Esophagus squamous epithelium (tissue), 5 donors: ENCODE measurements at regions not wholly inside any gene's neighbourhood (a gene's known extent, or its start where the extent isn't known, plus 50 kb on each side); places are given as distances from the start of the nearest gene placed in this dataset.

Experiments
- DNase-seq: peaks from one replicate; lab custom pipeline; 2025; lab: John Stamatoyannopoulos, UW
- H3K27ac ChIP-seq, 4 donors: fragments of 200-600 bp; sonication (generic); one replicate each; pipeline ENCODE4 v1.5.1; 2016 to 2019; ENCODE audit warnings: mild to moderate bottlenecking in 1 of 4
- H3K27me3 ChIP-seq, 4 donors: fragments of 200-600 bp; sonication (generic); 1 replicate in 3 of 4; 2 replicates in 1 of 4; pipeline versions ENCODE4 v1.5.1 to v1.6.0; 2017 to 2021; ENCODE audit warnings: antibody characterized with exemption in 1 of 4
- H3K36me3 ChIP-seq, 3 donors: fragments of 200-600 bp; sonication (generic); one replicate each; pipeline ENCODE4 v1.5.1; 2016 to 2019
- H3K4me1 ChIP-seq, 3 donors: fragments of 200-600 bp; sonication (generic); one replicate each; pipeline ENCODE4 v1.5.1; 2017 to 2019
- H3K4me3 ChIP-seq, 4 donors: fragments of 200-600 bp; sonication (generic); 1 replicate in 3 of 4; 2 replicates in 1 of 4; pipeline ENCODE4 v1.5.1; 2016 to 2019; ENCODE audit warnings: mild to moderate bottlenecking in 2 of 4, moderate library complexity in 1 of 4
- H3K9me3 ChIP-seq, 3 donors: fragments of 200-600 bp; sonication (generic); one replicate each; pipeline ENCODE4 v1.5.1; 2016 to 2019
- CTCF ChIP-seq, 6 experiments: fragments of 450-650 bp in 4 of 6; fragments of 200-600 bp in 2 of 6; sonication (generic) in 2 of 6; IDR thresholded peaks; one replicate each; pipeline ENCODE4 v1.5.1; 2016 to 2019; ENCODE audit warnings: antibody characterized with exemption in 6 of 6, mild to moderate bottlenecking in 4 of 6, moderate library complexity in 4 of 6
- POLR2A ChIP-seq, 4 donors: fragments of 450-650 bp; IDR thresholded peaks; one replicate each; pipeline ENCODE4 v1.6.1; 2017; ENCODE audit warnings: antibody characterized with exemption in 4 of 4, mild to moderate bottlenecking in 4 of 4, moderate library complexity in 3 of 4
- WGBS, 2 donors: methylation state at CpG; one replicate each; pipeline ENCODE4 v1.1.5; 2018; 5-methylcytosine and 5-hydroxymethylcytosine counted together
- intact Hi-C: fragments of 100-400 bp; cut with DNase I; formaldehyde crosslinking; loops from one replicate; pipeline ENCODE4 v1.15.0; 2022
- donor health status: DM: yes; HTN: yes; CAD: no.

GRCh38 chr2:53474914-53475313, 292.7 kb upstream of the CHAC2 start:
- intact Hi-C loops = no loop called here
- Histone ChIP-seq H3K4me3 (no peak overlapping the region), H3K27me3 (no peaks in the 10 kb centered on the region), H3K36me3 (no peaks in the 10 kb centered on the region), H3K9me3 (peaks cover 0 to 2% (median 0%) of the 10 kb centered on the region in 3 donors), H3K27ac (no peak overlapping the region), H3K4me1 (no peaks in the 10 kb centered on the region)
- DNase-seq = no peak
- TF ChIP-seq POLR2A (IDR thresholded peaks at IDR 0.05) (no peak), CTCF (IDR thresholded peaks at IDR 0.05) (no peak)
- WGBS, 2 donors = 63 to 69% methylated on average over 2 of the region's 2 CpGs

GRCh38 chr2:53473775-53474311, 293.8 kb upstream of the CHAC2 start:
- Histone ChIP-seq H3K27ac (no peak overlapping the region), H3K4me3 (no peak overlapping the region), H3K36me3 (no peaks in the 10 kb centered on the region), H3K4me1 (no peaks in the 10 kb centered on the region), H3K9me3 (peaks cover 0 to 8% (median 0%) of the 10 kb centered on the region in 3 donors), H3K27me3 (no peaks in the 10 kb centered on the region)
- intact Hi-C loops = no loop called here
- TF ChIP-seq CTCF (IDR thresholded peaks at IDR 0.05) (no peak), POLR2A (IDR thresholded peaks at IDR 0.05) (no peak)
- 55 to 75% methylated on average over 3 of the region's 3 CpGs for WGBS, 2 donors
- no peak for DNase-seq

- Histone ChIP-seq H3K9me3 (peaks cover 0 to 8% (median 0%) of the 10 kb centered on the region in 3 donors), H3K4me3 (no peak overlapping the region), H3K4me1 (no peaks in the 10 kb centered on the region), H3K27me3 (no peaks in the 10 kb centered on the region), H3K36me3 (no peaks in the 10 kb centered on the region), H3K27ac (no peak overlapping the region)
- no peak for DNase-seq
- TF ChIP-seq POLR2A (IDR thresholded peaks at IDR 0.05) = no peak
- TF ChIP-seq CTCF (IDR thresholded peaks at IDR 0.05) = peak in 1 of 6 experiments; percentile 22
- intact Hi-C loops = no loop called here
- WGBS, 2 donors = 51 to 69% methylated on average over 4 of the region's 4 CpGs
Measured at GRCh38 chr2:53473236-53473635, 294.4 kb upstream of the CHAC2 start.

- DNase-seq = no peak
- Histone ChIP-seq H3K9me3 (peaks cover 0 to 8% (median 0%) of the 10 kb centered on the region in 3 donors), H3K4me1 (no peaks in the 10 kb centered on the region), H3K36me3 (no peaks in the 10 kb centered on the region), H3K4me3 (no peak overlapping the region), H3K27ac (no peak overlapping the region), H3K27me3 (no peaks in the 10 kb centered on the region)
- intact Hi-C loops = no loop called here
- WGBS, 2 donors = 49 to 61% methylated on average over 4 of the region's 4 CpGs
- TF ChIP-seq POLR2A (IDR thresholded peaks at IDR 0.05) (no peak), CTCF (IDR thresholded peaks at IDR 0.05) (no peak)
Measured at GRCh38 chr2:53467467-53468180, 300.0 kb upstream of the CHAC2 start.
